ENCODE measurements at regions not wholly inside any gene's neighbourhood (a gene's known extent, or its start where the extent isn't known, plus 50 kb on each side); places are given as distances from the start of the nearest gene placed in this dataset.

DNA sequence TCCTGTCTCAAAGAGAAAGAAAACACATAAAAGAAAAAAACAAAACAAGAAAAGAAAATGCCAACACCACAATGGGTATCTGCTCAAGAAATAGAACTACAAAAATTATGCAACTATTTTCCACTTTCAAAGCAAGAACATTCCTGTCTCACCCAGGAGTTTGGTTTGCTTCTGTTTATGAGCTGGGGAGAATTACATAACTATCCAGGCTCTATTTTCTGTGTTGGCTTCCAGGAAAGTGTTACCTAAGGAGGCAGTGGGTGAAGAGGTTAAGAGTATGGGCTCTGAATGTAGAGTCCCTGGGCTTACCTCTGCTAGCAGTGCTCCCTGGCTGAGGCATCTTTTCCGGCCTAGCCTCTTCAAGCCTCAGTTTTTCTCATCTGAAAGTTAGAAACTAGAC lies 426.7 kb downstream of the MIAT start:
- Mint-ChIP-seq H3K27me3 (ENCODE audit: low read depth) (peaks cover 42% of the 10 kb centered on the region), H3K27ac (no peak overlapping the region), H3K9me3 (peaks cover 1% of the 10 kb centered on the region), H3K4me1 (ENCODE audit: low read depth) (no peaks in the 10 kb centered on the region), H3K36me3 (ENCODE audit: low read depth) (no peaks in the 10 kb centered on the region), H3K4me3 (no peak overlapping the region)
- intact Hi-C loops (cut with micrococcal nuclease): no loop called here
- DNase-seq: no peak
- CTCF ChIA-PET: no interaction called here

DNA sequence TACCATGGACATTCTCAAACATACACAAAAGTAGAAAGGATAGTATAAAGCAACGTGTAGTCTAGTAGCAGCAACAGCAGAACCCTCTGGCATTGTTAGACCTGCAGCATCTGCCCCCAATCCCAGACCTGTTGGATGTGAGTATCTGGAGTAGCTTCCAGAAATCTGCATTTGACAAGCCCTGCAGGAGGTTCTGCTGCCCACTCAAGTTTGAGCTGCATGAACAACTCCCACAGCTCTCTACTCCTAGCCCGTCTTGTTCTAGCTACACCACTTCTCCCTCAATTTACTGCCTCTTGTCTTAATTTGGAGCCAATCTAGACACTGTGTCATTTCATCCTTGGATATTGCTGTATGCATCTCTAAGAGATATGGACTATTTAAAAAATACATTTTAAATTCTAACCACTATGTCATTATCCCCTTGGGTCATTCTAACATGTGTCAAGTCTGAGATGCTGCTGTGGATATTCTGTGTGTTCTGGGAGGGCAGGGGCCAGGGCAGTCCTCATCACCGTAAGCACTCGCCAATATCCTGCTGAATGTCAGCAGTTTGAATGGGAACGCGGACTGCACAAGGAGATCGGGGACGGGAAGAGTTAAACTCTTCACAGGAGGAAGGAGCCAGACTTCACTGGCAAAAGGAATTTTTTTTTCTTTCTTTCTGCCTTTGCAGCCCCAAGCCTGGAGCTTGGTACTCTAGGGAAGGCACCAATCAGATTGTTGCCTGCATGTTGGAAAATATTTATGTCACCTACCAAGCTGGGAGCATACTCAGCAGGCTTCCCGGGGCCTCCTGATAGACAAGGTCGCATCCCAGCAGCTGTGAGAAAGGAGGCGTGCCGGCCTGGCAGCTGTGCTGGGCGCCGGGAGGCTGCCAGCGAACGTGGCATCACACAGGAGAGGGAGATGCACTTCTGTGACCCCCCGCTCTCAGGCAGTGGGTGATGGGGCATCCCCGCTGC lies 429.0 kb downstream of the MIAT start:
- no peak overlapping the region for H3K27ac Mint-ChIP-seq
- intact Hi-C loops (cut with micrococcal nuclease): no loop called here

DNA sequence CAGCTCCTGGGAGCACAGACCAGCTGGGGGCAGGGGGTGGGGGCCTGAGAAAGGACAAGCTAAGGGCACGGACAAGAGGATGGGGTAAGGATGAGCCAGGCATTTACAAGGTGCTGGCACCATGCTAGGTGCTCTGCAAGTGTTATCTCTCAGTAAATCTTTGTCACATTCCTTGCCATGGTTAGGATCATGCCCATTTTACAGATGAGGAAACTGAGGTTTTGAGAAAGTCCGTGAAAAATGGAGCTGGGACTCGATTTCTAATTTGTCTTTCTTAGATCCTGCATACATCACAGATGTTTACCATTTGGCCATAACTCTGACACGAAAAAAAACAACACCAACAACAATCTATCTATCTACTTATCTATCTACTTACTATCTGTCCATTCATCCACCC lies 429.7 kb downstream of the MIAT start:
- Mint-ChIP-seq H3K27ac (no peak overlapping the region), H3K4me3 (no peak overlapping the region), H3K9me3 (peaks cover 1% of the 10 kb centered on the region), H3K27me3 (ENCODE audit: low read depth) (peaks cover 33% of the 10 kb centered on the region), H3K36me3 (ENCODE audit: low read depth) (no peaks in the 10 kb centered on the region), H3K4me1 (ENCODE audit: low read depth) (no peaks in the 10 kb centered on the region)
- intact Hi-C loops (cut with micrococcal nuclease): no loop called here
- CTCF ChIA-PET: no interaction called here
- DNase-seq: no peak

More for the DNA sequence above, 429.0 kb downstream of the MIAT start:
- Mint-ChIP-seq H3K4me1 (ENCODE audit: low read depth) (no peaks in the 10 kb centered on the region), H3K9me3 (peaks cover 1% of the 10 kb centered on the region), H3K36me3 (ENCODE audit: low read depth) (no peaks in the 10 kb centered on the region), H3K4me3 (no peak overlapping the region), H3K27me3 (ENCODE audit: low read depth) (peaks cover 37% of the 10 kb centered on the region)
- CTCF ChIA-PET: interaction anchor here (0.8 kb wide), 1 partner anchor 18 kb away, joined by 3 read pairs; no protein-coding TSS in a partner anchor
- DNase-seq: no peak

DNA sequence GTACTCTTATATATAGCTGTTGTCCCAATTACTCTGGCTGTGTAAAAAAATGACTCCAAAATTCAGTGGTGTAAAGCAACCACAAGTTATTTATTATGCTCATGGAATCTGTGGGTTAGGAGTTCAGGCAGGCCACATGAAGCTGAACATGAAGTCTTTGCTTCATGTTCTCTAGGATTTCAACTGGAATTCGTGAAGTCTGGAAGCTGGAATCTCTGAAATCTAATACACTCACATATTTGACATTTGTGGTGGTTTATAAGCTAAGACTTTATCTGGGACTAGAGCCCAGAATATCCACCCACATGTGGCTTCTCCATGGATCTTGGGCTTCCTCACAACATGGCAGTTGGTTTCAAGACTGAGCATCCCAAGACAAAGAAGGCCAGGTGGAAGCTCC lies 430.6 kb downstream of the MIAT start:
- Mint-ChIP-seq H3K4me3 (no peak overlapping the region), H3K27me3 (ENCODE audit: low read depth) (peaks cover 27% of the 10 kb centered on the region), H3K4me1 (ENCODE audit: low read depth) (no peaks in the 10 kb centered on the region), H3K27ac (no peak overlapping the region), H3K36me3 (ENCODE audit: low read depth) (no peaks in the 10 kb centered on the region), H3K9me3 (peaks cover 1% of the 10 kb centered on the region)
- CTCF ChIA-PET: no interaction called here
- DNase-seq: no peak
- intact Hi-C loops (cut with micrococcal nuclease): no loop called here

DNA sequence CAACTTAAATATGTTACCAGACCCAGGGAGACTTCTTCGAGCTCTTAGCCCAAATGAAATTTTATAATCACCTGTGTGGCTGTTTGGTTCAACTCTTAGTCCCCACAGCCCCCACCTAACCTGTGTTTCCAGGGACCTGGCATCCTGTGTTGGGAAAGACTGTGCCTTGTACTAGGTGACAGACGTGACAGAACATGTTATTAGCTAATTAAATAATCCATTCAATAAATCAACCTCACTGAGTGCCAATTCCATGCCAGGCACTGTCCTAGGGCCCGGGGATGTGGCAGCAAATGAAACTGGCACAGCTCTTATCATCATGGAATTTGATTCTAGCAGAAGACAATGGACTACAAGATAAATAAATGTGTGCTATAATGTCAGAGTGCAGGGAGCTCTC lies 431.9 kb downstream of the MIAT start:
- intact Hi-C loops (cut with micrococcal nuclease): no loop called here
- no peaks in the 10 kb centered on the region for H3K36me3 Mint-ChIP-seq (ENCODE audit: low read depth)
- H3K27ac Mint-ChIP-seq: no peak overlapping the region
- H3K27me3 Mint-ChIP-seq (ENCODE audit: low read depth): peaks cover 22% of the 10 kb centered on the region
- no peak for DNase-seq
- peaks cover 1% of the 10 kb centered on the region for H3K9me3 Mint-ChIP-seq
- CTCF ChIA-PET: no interaction called here
- no peaks in the 10 kb centered on the region for H3K4me1 Mint-ChIP-seq (ENCODE audit: low read depth)
- H3K4me3 Mint-ChIP-seq: no peak overlapping the region

DNA sequence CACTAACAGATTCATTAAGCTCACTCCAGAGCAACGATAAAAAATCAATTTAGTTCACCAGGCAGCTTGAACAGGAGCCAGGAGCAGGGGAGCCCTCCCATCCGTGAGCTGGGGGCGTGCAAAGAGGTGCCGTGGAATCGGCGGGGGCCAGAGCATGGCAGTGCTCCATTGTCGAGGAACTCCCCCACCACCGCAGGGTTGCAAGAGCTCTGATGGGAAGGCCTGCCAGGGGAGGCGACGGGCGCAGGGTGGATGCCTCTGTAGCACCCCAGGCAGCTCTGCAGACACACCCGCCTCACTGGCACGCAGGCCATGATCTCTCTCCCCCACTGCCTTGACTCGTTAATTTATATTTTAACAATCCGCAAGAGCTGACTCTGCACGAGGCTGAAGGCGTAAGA lies 433.2 kb downstream of the MIAT start:
- no peak for DNase-seq
- CTCF ChIA-PET: no interaction called here
- H3K36me3 Mint-ChIP-seq (ENCODE audit: low read depth): no peaks in the 10 kb centered on the region
- intact Hi-C loops (cut with micrococcal nuclease): no loop called here
- H3K9me3 Mint-ChIP-seq: peaks cover 1% of the 10 kb centered on the region
- no peak overlapping the region for H3K27ac Mint-ChIP-seq
- H3K27me3 Mint-ChIP-seq (ENCODE audit: low read depth): peaks cover 14% of the 10 kb centered on the region
- H3K4me1 Mint-ChIP-seq (ENCODE audit: low read depth): no peaks in the 10 kb centered on the region
- H3K4me3 Mint-ChIP-seq: no peak overlapping the region

DNA sequence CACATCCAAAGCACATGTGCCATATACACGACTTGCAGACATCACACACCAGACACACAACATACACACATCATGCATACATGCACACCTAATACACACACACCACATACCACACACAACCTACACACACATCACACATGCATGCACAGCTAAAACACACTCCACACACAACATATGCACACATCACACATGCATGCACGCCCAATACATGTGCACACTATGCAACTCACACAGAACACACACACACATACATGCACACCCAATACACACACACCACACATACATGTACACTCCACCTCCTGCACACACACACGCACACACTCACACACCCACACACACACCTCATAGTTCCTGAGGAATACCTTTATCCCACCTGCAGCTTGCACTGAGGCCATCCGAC lies 436.0 kb downstream of the MIAT start:
- H3K4me3 Mint-ChIP-seq: no peak overlapping the region
- no peaks in the 10 kb centered on the region for H3K9me3 Mint-ChIP-seq
- intact Hi-C loops (cut with micrococcal nuclease): no loop called here
- DNase-seq: no peak
- H3K36me3 Mint-ChIP-seq (ENCODE audit: low read depth): no peaks in the 10 kb centered on the region
- peaks cover 4% of the 10 kb centered on the region for H3K27me3 Mint-ChIP-seq (ENCODE audit: low read depth)
- no peaks in the 10 kb centered on the region for H3K4me1 Mint-ChIP-seq (ENCODE audit: low read depth)
- CTCF ChIA-PET: no interaction called here
- no peak overlapping the region for H3K27ac Mint-ChIP-seq

DNA sequence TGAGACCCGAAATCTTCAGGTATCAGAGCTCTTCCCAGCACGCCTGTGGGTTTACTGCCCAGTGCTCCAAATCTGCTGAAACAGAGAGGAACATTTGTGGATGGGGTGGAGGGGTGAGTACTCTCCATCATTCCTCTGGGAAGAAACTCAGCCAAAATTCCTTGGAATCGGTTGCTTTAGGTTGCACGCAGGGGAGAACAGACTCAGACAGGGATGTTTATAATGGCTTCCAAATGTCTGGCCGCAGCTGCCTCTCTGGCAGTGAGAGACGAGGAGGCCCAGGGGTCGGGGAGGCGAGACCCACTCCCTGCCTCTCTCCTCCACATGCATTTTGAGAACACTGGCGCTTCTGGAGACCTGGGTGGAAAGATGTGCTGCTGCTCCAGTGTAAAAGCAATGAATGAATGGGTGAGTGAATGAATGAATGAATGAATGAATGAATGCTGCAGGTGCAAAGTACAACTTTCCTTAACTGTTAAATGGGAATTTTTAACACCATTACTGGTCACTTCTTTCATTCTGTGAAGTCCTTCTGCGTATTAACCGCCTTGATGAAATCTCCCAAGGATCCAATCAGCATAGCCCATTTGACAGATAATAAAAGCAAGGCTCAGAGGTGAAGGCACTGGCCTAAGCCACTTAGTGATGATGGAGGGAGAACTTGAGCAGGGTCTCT lies 437.4 kb downstream of the MIAT start:
- intact Hi-C loops (cut with micrococcal nuclease): no loop called here
- H3K4me3 Mint-ChIP-seq: no peak overlapping the region
- peaks cover 11% of the 10 kb centered on the region for H3K27me3 Mint-ChIP-seq (ENCODE audit: low read depth)
- H3K4me1 Mint-ChIP-seq (ENCODE audit: low read depth): no peaks in the 10 kb centered on the region
- no peak overlapping the region for H3K27ac Mint-ChIP-seq
- no peak for DNase-seq
- CTCF ChIA-PET: no interaction called here
- no peaks in the 10 kb centered on the region for H3K36me3 Mint-ChIP-seq (ENCODE audit: low read depth)
- H3K9me3 Mint-ChIP-seq: no peaks in the 10 kb centered on the region

DNA sequence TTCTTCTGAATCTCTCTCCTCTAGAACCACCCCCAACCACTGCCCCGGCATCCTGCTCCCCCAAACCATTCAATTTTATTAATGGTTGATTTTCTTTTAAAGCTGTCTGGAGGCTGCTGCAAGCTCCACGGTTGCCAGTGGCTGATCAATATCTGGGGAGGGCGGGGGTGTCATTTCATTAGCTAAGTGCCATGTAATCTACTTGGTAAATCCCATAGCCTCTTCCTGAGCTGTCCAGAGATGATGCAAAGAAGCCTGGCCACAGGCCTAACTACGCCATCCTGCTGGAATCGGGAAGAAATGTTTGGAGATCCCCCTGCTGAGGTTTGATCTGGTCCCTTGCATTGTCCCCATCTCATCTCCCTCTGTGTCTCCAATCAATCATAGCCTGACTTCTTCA lies 440.1 kb downstream of the MIAT start:
- Mint-ChIP-seq H3K27ac (no peak overlapping the region), H3K4me3 (no peak overlapping the region)
- CTCF ChIA-PET: no interaction called here

DNA sequence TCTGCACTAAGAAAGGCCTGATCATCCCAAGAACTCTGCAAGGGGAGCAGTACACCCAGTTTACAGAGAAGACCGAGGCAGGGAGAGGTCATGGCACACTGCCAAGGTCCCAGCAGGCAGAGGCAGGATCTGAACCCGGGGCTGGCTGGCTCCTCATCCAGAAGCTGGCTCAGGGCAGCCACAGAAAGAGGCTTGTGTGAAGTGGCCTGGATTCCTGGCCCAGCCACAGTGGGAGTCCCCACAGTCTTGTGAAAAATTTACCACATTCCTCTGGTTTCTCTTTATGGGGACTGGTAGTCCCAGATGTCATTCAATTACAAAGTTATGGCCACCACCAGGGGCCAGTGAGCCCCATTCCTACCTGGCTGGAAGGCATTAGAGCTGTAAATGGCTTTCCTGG lies 440.5 kb downstream of the MIAT start:
- H3K4me1 Mint-ChIP-seq (ENCODE audit: low read depth): no peaks in the 10 kb centered on the region
- no peaks in the 10 kb centered on the region for H3K9me3 Mint-ChIP-seq
- intact Hi-C loops (cut with micrococcal nuclease): no loop called here
- peaks cover 36% of the 10 kb centered on the region for H3K27me3 Mint-ChIP-seq (ENCODE audit: low read depth)
- H3K36me3 Mint-ChIP-seq (ENCODE audit: low read depth): no peaks in the 10 kb centered on the region
- H3K27ac Mint-ChIP-seq: no peak overlapping the region
- CTCF ChIA-PET: no interaction called here
- no peak overlapping the region for H3K4me3 Mint-ChIP-seq
- DNase-seq: no peak

More for the DNA sequence above, 440.1 kb downstream of the MIAT start:
- H3K36me3 Mint-ChIP-seq (ENCODE audit: low read depth): no peaks in the 10 kb centered on the region
- H3K27me3 Mint-ChIP-seq (ENCODE audit: low read depth): peaks cover 32% of the 10 kb centered on the region
- DNase-seq: no peak
- no peaks in the 10 kb centered on the region for H3K4me1 Mint-ChIP-seq (ENCODE audit: low read depth)
- H3K9me3 Mint-ChIP-seq: no peaks in the 10 kb centered on the region
- intact Hi-C loops (cut with micrococcal nuclease): no loop called here

DNA sequence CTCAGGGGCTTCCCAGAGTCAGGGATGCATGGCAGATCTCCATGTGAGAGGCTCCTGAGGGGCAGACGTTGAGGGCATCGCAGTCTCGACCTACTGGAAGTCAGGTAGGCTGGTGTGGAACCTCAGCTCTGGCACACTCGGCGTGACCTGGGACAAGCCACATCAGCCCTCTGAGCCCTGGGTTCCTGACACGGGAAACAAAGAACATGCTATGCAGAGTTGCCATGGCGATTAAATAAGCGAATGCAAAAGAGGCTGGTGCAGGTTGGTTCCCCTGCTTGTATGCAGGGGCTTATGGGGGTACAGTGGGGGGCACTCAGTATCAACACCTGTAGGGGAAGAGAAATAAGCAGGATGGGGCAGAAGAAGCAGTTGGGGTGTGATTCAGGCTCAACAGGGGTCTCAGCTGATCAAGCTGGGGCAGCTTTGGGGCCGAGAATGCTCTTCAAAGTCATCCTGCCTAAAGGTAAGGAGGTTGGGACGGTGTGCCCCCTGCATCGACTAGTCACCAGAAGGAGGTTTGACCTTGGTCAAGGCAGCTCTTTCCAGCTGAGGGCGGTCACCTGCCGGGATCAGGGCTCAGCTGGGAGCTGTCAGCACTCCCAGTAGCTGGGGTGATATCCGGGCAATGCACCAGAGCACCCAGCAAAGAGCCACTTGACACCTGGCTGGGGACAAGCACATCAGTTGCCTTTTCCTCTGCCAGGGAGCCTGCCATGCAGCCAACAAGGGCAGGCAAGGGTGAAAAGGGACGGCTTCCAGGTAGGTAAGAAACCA lies 442.7 kb downstream of the MIAT start:
- no peaks in the 10 kb centered on the region for H3K9me3 Mint-ChIP-seq

DNA sequence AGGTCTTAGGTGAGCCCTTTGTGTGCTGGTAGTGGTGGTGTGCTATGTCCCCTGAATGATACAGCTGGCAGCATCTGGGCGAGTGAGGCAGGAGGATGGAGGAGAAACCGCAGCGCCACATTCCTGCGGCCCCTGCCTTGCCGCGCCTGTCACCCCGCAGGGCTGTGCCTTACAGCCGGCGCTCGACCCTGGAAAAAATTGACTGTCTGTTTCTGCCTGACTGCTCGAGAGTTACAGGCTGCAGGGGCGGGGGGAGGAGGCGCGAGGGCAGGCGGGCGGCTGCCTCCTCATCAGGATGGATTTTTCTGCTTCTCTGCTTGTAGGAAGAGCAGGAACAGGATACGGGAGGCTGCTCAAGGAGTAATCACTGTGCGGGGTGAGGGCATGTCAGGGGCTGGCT lies 443.4 kb downstream of the MIAT start:
- Mint-ChIP-seq H3K9me3 (no peaks in the 10 kb centered on the region), H3K4me3 (no peak overlapping the region), H3K36me3 (ENCODE audit: low read depth) (no peaks in the 10 kb centered on the region), H3K4me1 (ENCODE audit: low read depth) (no peaks in the 10 kb centered on the region), H3K27me3 (ENCODE audit: low read depth) (peaks cover 36% of the 10 kb centered on the region), H3K27ac (no peak overlapping the region)
- no peak for DNase-seq
- intact Hi-C loops (cut with micrococcal nuclease): no loop called here
- CTCF ChIA-PET: no interaction called here

More for the DNA sequence above, 442.7 kb downstream of the MIAT start:
- H3K27me3 Mint-ChIP-seq (ENCODE audit: low read depth): peaks cover 36% of the 10 kb centered on the region
- no peaks in the 10 kb centered on the region for H3K36me3 Mint-ChIP-seq (ENCODE audit: low read depth)
- no peak overlapping the region for H3K4me3 Mint-ChIP-seq
- intact Hi-C loops (cut with micrococcal nuclease): no loop called here
- no peak overlapping the region for H3K27ac Mint-ChIP-seq
- CTCF ChIA-PET: interaction anchor here (0.6 kb wide), 1 partner anchor 373 kb away, joined by 3 read pairs; no protein-coding TSS in a partner anchor
- no peaks in the 10 kb centered on the region for H3K4me1 Mint-ChIP-seq (ENCODE audit: low read depth)
- no peak for DNase-seq
